ENCODE measurements at regions not wholly inside any gene's neighbourhood (a gene's known extent, or its start where the extent isn't known, plus 50 kb on each side); places are given as distances from the start of the nearest gene placed in this dataset.

DNA sequence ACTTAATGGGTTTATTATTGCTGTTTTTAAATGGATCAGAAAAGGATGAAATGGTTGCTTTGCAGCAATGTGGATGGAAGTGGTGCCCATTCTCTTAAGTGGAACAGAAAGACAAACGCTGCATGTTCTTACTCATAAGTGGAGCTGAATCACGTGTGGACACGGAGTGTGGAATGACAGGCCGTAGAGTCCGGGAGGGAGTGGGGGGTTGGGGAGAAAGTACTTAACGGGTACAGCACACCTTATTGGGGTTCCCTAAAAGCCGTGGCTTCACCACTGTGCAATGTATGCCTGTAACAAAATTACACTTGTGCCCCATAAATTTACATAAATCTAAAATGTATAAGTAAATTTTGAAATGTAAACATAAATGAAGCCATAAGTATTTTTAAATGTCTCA is 64.0 kb upstream of the CTDP1 start:
- no peak for TF ChIP-seq POLR2A (IDR thresholded peaks at IDR 0.05)
- TF ChIP-seq, protein P1, sequence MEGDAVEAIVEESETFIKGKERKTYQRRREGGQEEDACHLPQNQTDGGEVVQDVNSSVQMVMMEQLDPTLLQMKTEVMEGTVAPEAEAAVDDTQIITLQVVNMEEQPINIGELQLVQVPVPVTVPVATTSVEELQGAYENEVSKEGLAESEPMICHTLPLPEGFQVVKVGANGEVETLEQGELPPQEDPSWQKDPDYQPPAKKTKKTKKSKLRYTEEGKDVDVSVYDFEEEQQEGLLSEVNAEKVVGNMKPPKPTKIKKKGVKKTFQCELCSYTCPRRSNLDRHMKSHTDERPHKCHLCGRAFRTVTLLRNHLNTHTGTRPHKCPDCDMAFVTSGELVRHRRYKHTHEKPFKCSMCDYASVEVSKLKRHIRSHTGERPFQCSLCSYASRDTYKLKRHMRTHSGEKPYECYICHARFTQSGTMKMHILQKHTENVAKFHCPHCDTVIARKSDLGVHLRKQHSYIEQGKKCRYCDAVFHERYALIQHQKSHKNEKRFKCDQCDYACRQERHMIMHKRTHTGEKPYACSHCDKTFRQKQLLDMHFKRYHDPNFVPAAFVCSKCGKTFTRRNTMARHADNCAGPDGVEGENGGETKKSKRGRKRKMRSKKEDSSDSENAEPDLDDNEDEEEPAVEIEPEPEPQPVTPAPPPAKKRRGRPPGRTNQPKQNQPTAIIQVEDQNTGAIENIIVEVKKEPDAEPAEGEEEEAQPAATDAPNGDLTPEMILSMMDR (IDR thresholded peaks at IDR 0.05), result no peak

All from breast epithelium (tissue), 3 donors.